ENCODE measurements at regions not wholly inside any gene's neighbourhood (a gene's known extent, or its start where the extent isn't known, plus 50 kb on each side); places are given as distances from the start of the nearest gene placed in this dataset.

GRCh38 chr7:19617901-19618300, 90.9 kb downstream of the POLR1F start:
- TF ChIP-seq, protein P1, sequence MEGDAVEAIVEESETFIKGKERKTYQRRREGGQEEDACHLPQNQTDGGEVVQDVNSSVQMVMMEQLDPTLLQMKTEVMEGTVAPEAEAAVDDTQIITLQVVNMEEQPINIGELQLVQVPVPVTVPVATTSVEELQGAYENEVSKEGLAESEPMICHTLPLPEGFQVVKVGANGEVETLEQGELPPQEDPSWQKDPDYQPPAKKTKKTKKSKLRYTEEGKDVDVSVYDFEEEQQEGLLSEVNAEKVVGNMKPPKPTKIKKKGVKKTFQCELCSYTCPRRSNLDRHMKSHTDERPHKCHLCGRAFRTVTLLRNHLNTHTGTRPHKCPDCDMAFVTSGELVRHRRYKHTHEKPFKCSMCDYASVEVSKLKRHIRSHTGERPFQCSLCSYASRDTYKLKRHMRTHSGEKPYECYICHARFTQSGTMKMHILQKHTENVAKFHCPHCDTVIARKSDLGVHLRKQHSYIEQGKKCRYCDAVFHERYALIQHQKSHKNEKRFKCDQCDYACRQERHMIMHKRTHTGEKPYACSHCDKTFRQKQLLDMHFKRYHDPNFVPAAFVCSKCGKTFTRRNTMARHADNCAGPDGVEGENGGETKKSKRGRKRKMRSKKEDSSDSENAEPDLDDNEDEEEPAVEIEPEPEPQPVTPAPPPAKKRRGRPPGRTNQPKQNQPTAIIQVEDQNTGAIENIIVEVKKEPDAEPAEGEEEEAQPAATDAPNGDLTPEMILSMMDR (IDR thresholded peaks at IDR 0.05), result no peak
- TF ChIP-seq POLR2A (IDR thresholded peaks at IDR 0.05), result no peak

Data from esophagus squamous epithelium (tissue), 4 donors.